MM.1S (cell line): ENCODE measurements at regions not wholly inside any gene's neighbourhood (a gene's known extent, or its start where the extent isn't known, plus 50 kb on each side); places are given as distances from the start of the nearest gene placed in this dataset.

Experiments used
- EZH2 ChIP-seq: fragments of 300-600 bp; sonication (generic); optimal IDR thresholded peaks from 2 replicates; pipeline ENCODE3; 2017; ENCODE audit warnings: low read depth, mild to moderate bottlenecking, antibody characterized with exemption, low read length, mixed read lengths
- TF ChIP-seq, protein P1 (sequence below): fragments of 300-600 bp; sonication (generic); IDR thresholded peaks from 2 replicates; pipeline ENCODE4 v1.5.1; 2016; ENCODE audit warnings: antibody characterized with exemption, low read length, mixed read lengths

DNA sequence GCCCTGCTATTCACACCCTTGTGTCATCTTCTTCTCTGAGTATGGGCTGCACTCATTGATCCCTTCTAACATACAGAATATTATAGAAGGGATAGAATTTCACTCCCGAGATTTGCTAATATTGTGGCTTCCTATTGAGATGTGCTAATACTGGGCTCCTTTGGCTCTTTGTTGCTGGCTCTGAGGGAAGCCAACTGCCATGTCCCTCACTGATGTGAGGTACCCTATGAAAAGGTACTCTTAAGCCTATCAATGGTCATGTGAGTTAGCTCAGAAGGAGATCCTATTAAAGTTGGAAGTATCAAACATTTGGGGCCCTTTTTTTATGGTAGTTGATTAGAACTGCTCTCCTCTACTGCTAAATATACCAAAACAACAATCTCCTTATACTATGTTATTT lies 665.2 kb upstream of the ZWINT start:
- TF ChIP-seq, protein P1, sequence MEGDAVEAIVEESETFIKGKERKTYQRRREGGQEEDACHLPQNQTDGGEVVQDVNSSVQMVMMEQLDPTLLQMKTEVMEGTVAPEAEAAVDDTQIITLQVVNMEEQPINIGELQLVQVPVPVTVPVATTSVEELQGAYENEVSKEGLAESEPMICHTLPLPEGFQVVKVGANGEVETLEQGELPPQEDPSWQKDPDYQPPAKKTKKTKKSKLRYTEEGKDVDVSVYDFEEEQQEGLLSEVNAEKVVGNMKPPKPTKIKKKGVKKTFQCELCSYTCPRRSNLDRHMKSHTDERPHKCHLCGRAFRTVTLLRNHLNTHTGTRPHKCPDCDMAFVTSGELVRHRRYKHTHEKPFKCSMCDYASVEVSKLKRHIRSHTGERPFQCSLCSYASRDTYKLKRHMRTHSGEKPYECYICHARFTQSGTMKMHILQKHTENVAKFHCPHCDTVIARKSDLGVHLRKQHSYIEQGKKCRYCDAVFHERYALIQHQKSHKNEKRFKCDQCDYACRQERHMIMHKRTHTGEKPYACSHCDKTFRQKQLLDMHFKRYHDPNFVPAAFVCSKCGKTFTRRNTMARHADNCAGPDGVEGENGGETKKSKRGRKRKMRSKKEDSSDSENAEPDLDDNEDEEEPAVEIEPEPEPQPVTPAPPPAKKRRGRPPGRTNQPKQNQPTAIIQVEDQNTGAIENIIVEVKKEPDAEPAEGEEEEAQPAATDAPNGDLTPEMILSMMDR = no peak
- no peak for TF ChIP-seq EZH2
